Fibroblast of lung (primary cell): ENCODE measurements at regions not wholly inside any gene's neighbourhood (a gene's known extent, or its start where the extent isn't known, plus 50 kb on each side); places are given as distances from the start of the nearest gene placed in this dataset.

Experiments
- DNase-seq, 2 donors: peaks; one replicate each; pipeline versions ENCODE4 v3.0.0 to v3.0.0-alpha.2; 2010; ENCODE audit warnings: low read depth in 2 of 2
- H2AFZ ChIP-seq: 2 replicates; pipeline ENCODE4 v1.5.1; 2012; ENCODE audit warnings: low read length, control low read depth, inconsistent platforms
- H3K27ac ChIP-seq: 2 replicates; pipeline ENCODE4 v1.5.1; 2011; ENCODE audit warnings: low read length, control low read depth; ENCODE audit not compliant: insufficient read depth
- H3K27me3 ChIP-seq: 2 replicates; pipeline ENCODE4 v1.5.1; 2011; ENCODE audit warnings: mild to moderate bottlenecking, low read length; ENCODE audit not compliant: control insufficient read depth, insufficient read depth
- H3K36me3 ChIP-seq: 2 replicates; pipeline ENCODE4 v1.5.1; 2011; ENCODE audit warnings: low read length; ENCODE audit not compliant: control insufficient read depth, insufficient read depth
- H3K4me1 ChIP-seq: 2 replicates; pipeline ENCODE4 v1.5.1; 2011; ENCODE audit warnings: low read length; ENCODE audit not compliant: control insufficient read depth, insufficient read depth; ENCODE audit errors: extremely low read depth
- H3K4me2 ChIP-seq: 2 replicates; pipeline ENCODE4 v1.5.1; 2011; ENCODE audit warnings: low read length, control low read depth; ENCODE audit not compliant: insufficient read depth; ENCODE audit errors: extremely low read depth
- H3K4me3 ChIP-seq, 4 experiments: fragments of 200-600 bp in 1 of 4; sonication (generic) in 1 of 4; replicated peaks in 1 of 4; 2 replicates each; pipeline ENCODE4 v1.5.1; 2011 to 2016; ENCODE audit warnings: low read length in 4 of 4, low read depth in 3 of 4, mild to moderate bottlenecking in 3 of 4, control low read depth in 2 of 4, inconsistent platforms in 1 of 4, mixed read lengths in 1 of 4; ENCODE audit not compliant: insufficient read depth in 1 of 4; ENCODE audit errors: control extremely low read depth in 1 of 4
- H3K79me2 ChIP-seq: 2 replicates; pipeline ENCODE4 v1.5.1; 2012; ENCODE audit warnings: mild to moderate bottlenecking, low read length, inconsistent platforms; ENCODE audit not compliant: control insufficient read depth, insufficient read depth
- H3K9ac ChIP-seq: 2 replicates; pipeline ENCODE4 v1.5.1; 2011; ENCODE audit warnings: mild to moderate bottlenecking, low read length, control low read depth; ENCODE audit not compliant: insufficient read depth
- H3K9me3 ChIP-seq: 2 replicates; pipeline ENCODE4 v1.5.1; 2012; ENCODE audit warnings: low read depth, low read length; ENCODE audit not compliant: control insufficient read depth, insufficient read depth
- H4K20me1 ChIP-seq: 2 replicates; pipeline ENCODE4 v1.5.1; 2011; ENCODE audit warnings: low read length; ENCODE audit not compliant: control insufficient read depth, insufficient read depth; ENCODE audit errors: extremely low read depth
- CTCF ChIP-seq, 2 donors: IDR thresholded peaks in 1 of 2; conservative IDR thresholded peaks in 1 of 2; 1 replicate in 1 of 2; 2 replicates in 1 of 2; pipeline ENCODE4 v1.5.1; 2011 to 2012; ENCODE audit warnings: low read length in 2 of 2, control low read depth in 1 of 2, inconsistent platforms in 1 of 2, low read depth in 1 of 2, mild to moderate bottlenecking in 1 of 2
- EZH2 ChIP-seq: IDR thresholded peaks from 2 replicates; pipeline ENCODE4 v1.5.1; 2012; ENCODE audit warnings: low read length, control low read depth, mild to moderate bottlenecking; ENCODE audit errors: missing control alignments

GRCh38 chr5:10173716-10174115 lies 76.0 kb downstream of the ATPSCKMT start:
- H3K4me2 ChIP-seq = no peak overlapping the region
- H3K9ac ChIP-seq = no peak overlapping the region
- no peaks in the 10 kb centered on the region for H3K27me3 ChIP-seq
- no peak overlapping the region for H3K4me3 ChIP-seq
- H4K20me1 ChIP-seq = no peaks in the 10 kb centered on the region
- no peaks in the 10 kb centered on the region for H3K4me1 ChIP-seq
- no peak overlapping the region for H3K27ac ChIP-seq
- no peaks in the 10 kb centered on the region for H3K36me3 ChIP-seq
- no peak for DNase-seq
- H2AFZ ChIP-seq = no peak overlapping the region
- no peaks in the 10 kb centered on the region for H3K9me3 ChIP-seq
- H3K79me2 ChIP-seq = no peaks in the 10 kb centered on the region
- no peak for TF ChIP-seq EZH2
- TF ChIP-seq CTCF (conservative IDR thresholded peaks at IDR 0.05 in 1 of 2, IDR thresholded peaks at IDR 0.05 in 1 of 2; ENCODE audit: low read depth in 1 of 2, low read length in 2 of 2) = no peak

- H3K36me3 ChIP-seq = no peaks in the 10 kb centered on the region
- no peak overlapping the region for H3K27ac ChIP-seq
- H3K4me1 ChIP-seq = no peaks in the 10 kb centered on the region
- TF ChIP-seq EZH2 = no peak
- TF ChIP-seq CTCF (conservative IDR thresholded peaks at IDR 0.05 in 1 of 2, IDR thresholded peaks at IDR 0.05 in 1 of 2; ENCODE audit: low read depth in 1 of 2, low read length in 2 of 2) = no peak
- H3K79me2 ChIP-seq = no peaks in the 10 kb centered on the region
- H3K9ac ChIP-seq = no peak overlapping the region
- no peaks in the 10 kb centered on the region for H3K9me3 ChIP-seq
- no peak for DNase-seq
- H3K4me2 ChIP-seq = no peak overlapping the region
- H4K20me1 ChIP-seq = no peaks in the 10 kb centered on the region
- no peaks in the 10 kb centered on the region for H3K27me3 ChIP-seq
- H2AFZ ChIP-seq = no peak overlapping the region
- no peak overlapping the region for H3K4me3 ChIP-seq
Measured at GRCh38 chr5:10172247-10172646, 77.4 kb downstream of the ATPSCKMT start.

GRCh38 chr5:10169359-10169758 lies 80.3 kb downstream of the ATPSCKMT start:
- no peaks in the 10 kb centered on the region for H3K36me3 ChIP-seq
- DNase-seq = no peak
- H3K9me3 ChIP-seq = no peaks in the 10 kb centered on the region
- H3K79me2 ChIP-seq = no peaks in the 10 kb centered on the region
- TF ChIP-seq CTCF (conservative IDR thresholded peaks at IDR 0.05 in 1 of 2, IDR thresholded peaks at IDR 0.05 in 1 of 2; ENCODE audit: low read depth in 1 of 2, low read length in 2 of 2) (no peak), EZH2 (no peak)
- no peak overlapping the region for H3K4me2 ChIP-seq
- no peaks in the 10 kb centered on the region for H3K4me1 ChIP-seq
- H2AFZ ChIP-seq = no peak overlapping the region
- H3K4me3 ChIP-seq = no peak overlapping the region
- no peak overlapping the region for H3K27ac ChIP-seq
- no peak overlapping the region for H3K9ac ChIP-seq
- no peaks in the 10 kb centered on the region for H4K20me1 ChIP-seq
- H3K27me3 ChIP-seq = no peaks in the 10 kb centered on the region
